ENCODE measurements at regions not wholly inside any gene's neighbourhood (a gene's known extent, or its start where the extent isn't known, plus 50 kb on each side); places are given as distances from the start of the nearest gene placed in this dataset.
"Not testable (repeated sequence)": the region's sequence is repeated elsewhere in the genome, so short reads cannot be mapped to it uniquely, and the experiment has no call there.

DNA sequence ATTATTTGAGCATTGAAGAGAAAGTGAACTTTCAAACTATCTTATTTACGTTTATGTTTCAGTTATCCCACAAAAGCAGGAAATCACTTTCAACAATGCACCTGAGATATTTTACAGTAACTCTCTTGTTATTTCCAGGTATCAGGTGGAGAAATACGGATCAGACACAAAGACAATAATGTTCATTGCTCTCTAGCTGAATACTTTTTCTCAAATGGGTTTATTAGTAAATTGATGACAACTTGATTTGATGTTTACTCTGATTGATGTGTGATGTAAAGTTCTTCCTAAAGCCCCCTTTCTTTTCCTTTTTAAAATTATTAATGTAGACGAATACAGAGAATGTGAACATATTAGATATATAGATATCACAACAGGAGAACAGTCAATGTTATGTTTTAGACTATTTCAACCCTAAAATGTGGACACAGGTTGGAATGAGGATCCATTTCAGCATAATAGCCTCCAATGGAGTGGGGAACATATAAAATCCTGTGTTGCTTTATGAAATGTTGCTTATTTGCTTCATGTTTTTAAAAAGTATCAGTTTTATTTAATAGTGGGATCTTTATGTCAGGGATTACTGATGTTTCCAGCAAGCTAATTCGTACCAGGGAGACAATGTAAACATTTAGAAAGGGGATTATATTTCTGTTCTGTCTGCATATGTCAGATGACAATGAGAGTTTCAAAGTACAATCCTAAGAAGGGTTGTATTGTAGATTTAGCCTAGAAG is 1522.3 kb upstream of the TPTE start:
- Histone ChIP-seq H3K9me3 (ENCODE audit: control insufficient read depth in 4 of 4, insufficient read depth in 3 of 4, low read length in 3 of 4) (peaks cover 0 to 21% (median 7%) of the 10 kb centered on the region in 4 donors), H3K27me3 (ENCODE audit: control insufficient read depth in 3 of 3, insufficient read depth in 3 of 3, low read length in 2 of 3) (peaks cover 0 to 3% (median 0%) of the 10 kb centered on the region in 3 donors), H3K4me1 (ENCODE audit: control insufficient read depth in 5 of 5, insufficient read depth in 5 of 5, low read length in 5 of 5) (peaks cover 0 to 2% (median 0%) of the 10 kb centered on the region in 5 donors), H3K4me3 (no peak overlapping the region), H3K27ac (ENCODE audit: low read depth in 1 of 2, low read length in 1 of 2) (no peak overlapping the region), H3K36me3 (ENCODE audit: control insufficient read depth in 4 of 4, insufficient read depth in 4 of 4, low read length in 4 of 4) (no peaks in the 10 kb centered on the region), H3K9ac (ENCODE audit: insufficient read depth in 1 of 2, low read length in 2 of 2) (no peak overlapping the region)
- DNase-seq (no peak), ATAC-seq (ENCODE audit: insufficient read depth, low FRiP score) (no peak)
- TF ChIP-seq, protein P1, sequence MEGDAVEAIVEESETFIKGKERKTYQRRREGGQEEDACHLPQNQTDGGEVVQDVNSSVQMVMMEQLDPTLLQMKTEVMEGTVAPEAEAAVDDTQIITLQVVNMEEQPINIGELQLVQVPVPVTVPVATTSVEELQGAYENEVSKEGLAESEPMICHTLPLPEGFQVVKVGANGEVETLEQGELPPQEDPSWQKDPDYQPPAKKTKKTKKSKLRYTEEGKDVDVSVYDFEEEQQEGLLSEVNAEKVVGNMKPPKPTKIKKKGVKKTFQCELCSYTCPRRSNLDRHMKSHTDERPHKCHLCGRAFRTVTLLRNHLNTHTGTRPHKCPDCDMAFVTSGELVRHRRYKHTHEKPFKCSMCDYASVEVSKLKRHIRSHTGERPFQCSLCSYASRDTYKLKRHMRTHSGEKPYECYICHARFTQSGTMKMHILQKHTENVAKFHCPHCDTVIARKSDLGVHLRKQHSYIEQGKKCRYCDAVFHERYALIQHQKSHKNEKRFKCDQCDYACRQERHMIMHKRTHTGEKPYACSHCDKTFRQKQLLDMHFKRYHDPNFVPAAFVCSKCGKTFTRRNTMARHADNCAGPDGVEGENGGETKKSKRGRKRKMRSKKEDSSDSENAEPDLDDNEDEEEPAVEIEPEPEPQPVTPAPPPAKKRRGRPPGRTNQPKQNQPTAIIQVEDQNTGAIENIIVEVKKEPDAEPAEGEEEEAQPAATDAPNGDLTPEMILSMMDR (IDR thresholded peaks at IDR 0.05; ENCODE audit: control extremely low read depth, extremely low read depth): no peak
- 23 to 29% methylated on average over 4 of the region's 4 CpGs for WGBS, 2 donors

DNA sequence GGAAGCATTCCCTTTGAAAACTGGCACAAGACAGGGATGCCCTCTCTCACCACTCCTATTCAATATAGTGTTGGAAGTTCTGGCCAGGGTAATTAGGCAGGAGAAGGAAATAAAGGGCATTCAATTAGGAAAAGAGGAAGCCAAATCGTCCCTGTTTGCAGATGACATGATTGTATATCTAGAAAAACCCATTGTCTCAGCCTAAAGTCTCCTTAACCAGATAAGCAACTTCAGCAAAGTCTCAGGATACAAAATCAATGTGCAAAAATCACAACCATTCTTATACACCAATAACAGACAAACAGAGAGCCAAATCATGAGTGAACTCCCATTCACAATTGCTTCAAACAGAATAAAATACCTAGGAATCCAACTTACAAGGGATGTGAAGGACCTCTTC is 1521.3 kb upstream of the TPTE start:
- not testable (repeated sequence) for ATAC-seq (ENCODE audit: insufficient read depth, low FRiP score); H3K36me3 ChIP-seq (ENCODE audit: control insufficient read depth in 4 of 4, insufficient read depth in 4 of 4, low read length in 4 of 4); H3K9ac ChIP-seq (ENCODE audit: insufficient read depth in 1 of 2, low read length in 2 of 2); DNase-seq; H3K27me3 ChIP-seq (ENCODE audit: control insufficient read depth in 3 of 3, insufficient read depth in 3 of 3, low read length in 2 of 3); H3K27ac ChIP-seq (ENCODE audit: low read depth in 1 of 2, low read length in 1 of 2); H3K4me3 ChIP-seq; H3K4me1 ChIP-seq (ENCODE audit: control insufficient read depth in 5 of 5, insufficient read depth in 5 of 5, low read length in 5 of 5)
- 9 to 15% methylated on average over 1 of the region's 1 CpG for WGBS, 2 donors
- peaks cover 0 to 22% (median 7%) of the 10 kb centered on the region in 4 donors for H3K9me3 ChIP-seq (ENCODE audit: control insufficient read depth in 4 of 4, insufficient read depth in 3 of 4, low read length in 3 of 4)

DNA sequence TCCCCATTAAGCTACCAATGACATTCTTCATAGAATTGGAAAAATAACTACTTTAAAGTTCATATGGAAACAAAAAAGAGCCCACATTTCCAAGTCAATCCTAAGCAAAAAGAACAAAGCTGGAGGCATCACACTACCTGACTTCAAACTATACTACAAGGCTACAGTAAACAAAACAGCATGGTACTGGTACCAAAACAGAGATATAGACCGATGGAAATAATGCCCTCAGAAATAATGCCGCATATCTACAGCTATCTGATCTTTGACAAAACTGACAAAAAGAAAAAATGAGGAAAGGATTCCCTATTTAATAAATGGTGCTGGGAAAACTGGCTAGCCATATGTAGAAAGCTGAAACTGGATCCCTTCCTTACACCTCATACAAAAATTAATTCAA is 1520.7 kb upstream of the TPTE start:
- H3K36me3 ChIP-seq (ENCODE audit: control insufficient read depth in 4 of 4, insufficient read depth in 4 of 4, low read length in 4 of 4); H3K4me1 ChIP-seq (ENCODE audit: control insufficient read depth in 5 of 5, insufficient read depth in 5 of 5, low read length in 5 of 5); H3K27ac ChIP-seq (ENCODE audit: low read depth in 1 of 2, low read length in 1 of 2); H3K27me3 ChIP-seq (ENCODE audit: control insufficient read depth in 3 of 3, insufficient read depth in 3 of 3, low read length in 2 of 3); H3K4me3 ChIP-seq; H3K9ac ChIP-seq (ENCODE audit: insufficient read depth in 1 of 2, low read length in 2 of 2); ATAC-seq (ENCODE audit: insufficient read depth, low FRiP score); DNase-seq: not testable (repeated sequence)
- WGBS, 2 donors: 66 to 79% methylated on average over 2 of the region's 2 CpGs
- H3K9me3 ChIP-seq (ENCODE audit: control insufficient read depth in 4 of 4, insufficient read depth in 3 of 4, low read length in 3 of 4): peaks cover 0 to 23% (median 7%) of the 10 kb centered on the region in 4 donors

DNA sequence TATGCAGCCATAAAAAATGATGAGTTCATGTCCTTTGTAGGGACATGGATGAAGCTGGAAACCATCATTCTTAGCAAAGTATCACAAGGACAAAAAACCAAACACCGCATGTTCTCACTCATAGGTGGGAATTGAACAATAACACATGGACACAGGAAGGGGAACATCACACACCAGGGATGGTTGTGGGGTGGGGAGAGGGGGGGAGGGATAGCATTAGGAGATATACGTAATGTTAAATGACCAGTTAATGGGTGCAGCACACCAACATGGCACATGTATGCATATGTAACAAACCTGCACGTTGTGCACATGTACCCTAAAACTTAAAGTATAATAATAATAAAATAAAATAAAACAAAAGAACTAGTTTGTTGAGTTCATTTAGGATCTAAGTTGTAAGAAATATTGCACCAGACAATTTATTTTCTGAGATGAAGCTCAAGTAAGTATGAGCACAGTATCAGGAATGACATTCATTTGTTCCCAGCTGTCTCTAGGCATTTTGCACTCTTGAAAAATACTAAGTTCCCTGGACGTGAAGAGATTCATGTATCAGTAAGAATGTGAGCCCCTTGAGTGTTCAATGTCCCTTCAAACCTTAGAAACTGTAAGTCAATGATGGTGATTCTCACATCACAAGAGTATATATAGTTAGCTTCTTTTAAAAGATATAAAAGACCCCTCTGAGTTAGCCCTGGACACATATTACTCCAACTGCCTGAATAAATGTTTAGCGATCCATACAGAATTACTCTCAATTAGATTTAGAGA is 1519.3 kb upstream of the TPTE start:
- H3K9me3 ChIP-seq (ENCODE audit: control insufficient read depth in 4 of 4, insufficient read depth in 3 of 4, low read length in 3 of 4): peaks cover 0 to 25% (median 8%) of the 10 kb centered on the region in 4 donors
- not testable (repeated sequence) for H3K4me3 ChIP-seq; H3K36me3 ChIP-seq (ENCODE audit: control insufficient read depth in 4 of 4, insufficient read depth in 4 of 4, low read length in 4 of 4); H3K27ac ChIP-seq (ENCODE audit: low read depth in 1 of 2, low read length in 1 of 2); H3K4me1 ChIP-seq (ENCODE audit: control insufficient read depth in 5 of 5, insufficient read depth in 5 of 5, low read length in 5 of 5); H3K9ac ChIP-seq (ENCODE audit: insufficient read depth in 1 of 2, low read length in 2 of 2); H3K27me3 ChIP-seq (ENCODE audit: control insufficient read depth in 3 of 3, insufficient read depth in 3 of 3, low read length in 2 of 3); ATAC-seq (ENCODE audit: insufficient read depth, low FRiP score); DNase-seq
- WGBS, 2 donors: 58 to 71% methylated on average over 5 of the region's 5 CpGs

DNA sequence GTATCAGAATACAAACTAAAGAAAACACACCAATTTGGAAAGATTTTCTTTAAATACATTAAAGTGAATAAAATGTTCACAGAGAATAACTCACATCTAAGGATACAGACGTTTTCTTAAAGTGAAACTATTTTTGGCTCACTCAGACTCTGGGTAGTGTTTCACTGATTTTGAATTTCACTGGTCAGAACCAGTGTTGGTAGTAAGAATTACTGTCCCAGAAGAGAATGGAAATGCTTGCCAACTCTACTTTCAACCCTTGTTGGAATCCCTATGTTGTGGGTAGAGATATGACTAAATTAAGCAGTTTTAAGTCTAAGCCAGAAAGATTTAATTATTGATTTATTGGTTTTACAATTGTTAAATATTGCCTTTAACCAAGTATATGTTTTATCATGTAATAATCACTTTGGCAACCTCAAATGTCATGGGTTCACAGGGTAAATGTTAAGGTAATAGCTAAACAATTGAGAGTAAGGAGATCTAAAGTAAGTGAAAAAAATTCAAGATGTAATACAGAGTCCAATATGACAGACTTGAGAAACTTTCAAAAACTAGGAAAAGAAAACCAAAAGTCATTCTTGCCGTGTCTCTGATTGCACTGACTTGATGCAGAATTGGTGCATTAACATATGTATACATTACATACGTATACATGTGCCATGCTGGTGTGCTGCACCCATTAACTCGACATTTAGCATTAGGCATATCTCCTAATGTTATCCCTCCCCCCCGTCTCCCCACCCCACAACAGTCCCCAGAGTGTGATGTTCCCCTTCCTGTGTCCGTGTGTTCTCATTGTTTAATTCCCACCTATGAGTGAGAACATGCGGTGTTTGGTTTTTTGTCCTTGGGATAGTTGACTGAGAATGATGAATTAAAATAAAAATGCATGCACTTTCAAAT is 1517.2 kb upstream of the TPTE start:
- ATAC-seq (ENCODE audit: insufficient read depth, low FRiP score); H3K4me1 ChIP-seq (ENCODE audit: control insufficient read depth in 5 of 5, insufficient read depth in 5 of 5, low read length in 5 of 5); H3K36me3 ChIP-seq (ENCODE audit: control insufficient read depth in 4 of 4, insufficient read depth in 4 of 4, low read length in 4 of 4); H3K4me3 ChIP-seq; H3K9ac ChIP-seq (ENCODE audit: insufficient read depth in 1 of 2, low read length in 2 of 2); H3K27ac ChIP-seq (ENCODE audit: low read depth in 1 of 2, low read length in 1 of 2); DNase-seq; H3K27me3 ChIP-seq (ENCODE audit: control insufficient read depth in 3 of 3, insufficient read depth in 3 of 3, low read length in 2 of 3): not testable (repeated sequence)
- 50 to 55% methylated on average over 7 of the region's 7 CpGs for WGBS, 2 donors
- peaks cover 5 to 29% (median 9%) of the 10 kb centered on the region in 4 donors for H3K9me3 ChIP-seq (ENCODE audit: control insufficient read depth in 4 of 4, insufficient read depth in 3 of 4, low read length in 3 of 4)

DNA sequence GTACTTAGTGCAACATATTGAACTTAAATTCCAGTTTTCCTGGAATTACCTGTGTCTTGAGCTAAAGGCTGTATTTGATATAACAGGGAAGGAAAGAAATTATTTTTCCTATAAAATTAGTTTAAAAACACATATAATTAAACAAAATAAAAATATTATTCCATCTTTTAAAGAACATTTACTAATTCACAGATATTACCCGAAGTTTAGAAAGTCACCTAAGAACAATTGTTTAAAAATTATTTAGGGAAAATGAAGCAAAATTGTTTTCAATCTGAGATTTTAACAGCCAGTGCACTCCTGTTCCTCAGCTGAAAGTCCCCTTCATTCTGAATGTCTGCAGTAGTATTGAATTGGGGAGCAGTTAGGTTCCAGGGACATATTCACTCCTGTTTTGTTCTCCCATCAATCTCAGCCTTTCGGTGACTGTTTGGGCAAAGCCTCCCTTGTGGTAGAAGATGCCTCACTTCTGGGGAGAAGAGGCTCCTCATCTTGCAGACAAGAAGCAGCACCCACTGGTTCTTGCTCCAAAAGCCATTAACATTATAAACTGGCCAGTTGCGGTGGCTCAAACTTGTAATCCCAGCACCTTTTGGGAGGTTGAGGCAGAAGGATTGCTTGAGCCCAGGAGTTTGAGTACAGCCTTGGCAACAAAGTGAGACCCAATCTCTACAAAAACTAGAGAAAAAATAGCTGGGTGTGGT is 1516.4 kb upstream of the TPTE start:
- H3K9ac ChIP-seq (ENCODE audit: insufficient read depth in 1 of 2, low read length in 2 of 2); H3K27me3 ChIP-seq (ENCODE audit: control insufficient read depth in 3 of 3, insufficient read depth in 3 of 3, low read length in 2 of 3); H3K27ac ChIP-seq (ENCODE audit: low read depth in 1 of 2, low read length in 1 of 2); ATAC-seq (ENCODE audit: insufficient read depth, low FRiP score); DNase-seq; H3K36me3 ChIP-seq (ENCODE audit: control insufficient read depth in 4 of 4, insufficient read depth in 4 of 4, low read length in 4 of 4); H3K4me1 ChIP-seq (ENCODE audit: control insufficient read depth in 5 of 5, insufficient read depth in 5 of 5, low read length in 5 of 5); H3K4me3 ChIP-seq: not testable (repeated sequence)
- WGBS, 2 donors: 51 to 58% methylated on average over 3 of the region's 3 CpGs
- H3K9me3 ChIP-seq (ENCODE audit: control insufficient read depth in 4 of 4, insufficient read depth in 3 of 4, low read length in 3 of 4): peaks cover 5 to 28% (median 10%) of the 10 kb centered on the region in 4 donors
